ENCODE measurements at regions not wholly inside any gene's neighbourhood (a gene's known extent, or its start where the extent isn't known, plus 50 kb on each side); places are given as distances from the start of the nearest gene placed in this dataset.
"Not testable (repeated sequence)": the region's sequence is repeated elsewhere in the genome, so short reads cannot be mapped to it uniquely, and the experiment has no call there.

DNA sequence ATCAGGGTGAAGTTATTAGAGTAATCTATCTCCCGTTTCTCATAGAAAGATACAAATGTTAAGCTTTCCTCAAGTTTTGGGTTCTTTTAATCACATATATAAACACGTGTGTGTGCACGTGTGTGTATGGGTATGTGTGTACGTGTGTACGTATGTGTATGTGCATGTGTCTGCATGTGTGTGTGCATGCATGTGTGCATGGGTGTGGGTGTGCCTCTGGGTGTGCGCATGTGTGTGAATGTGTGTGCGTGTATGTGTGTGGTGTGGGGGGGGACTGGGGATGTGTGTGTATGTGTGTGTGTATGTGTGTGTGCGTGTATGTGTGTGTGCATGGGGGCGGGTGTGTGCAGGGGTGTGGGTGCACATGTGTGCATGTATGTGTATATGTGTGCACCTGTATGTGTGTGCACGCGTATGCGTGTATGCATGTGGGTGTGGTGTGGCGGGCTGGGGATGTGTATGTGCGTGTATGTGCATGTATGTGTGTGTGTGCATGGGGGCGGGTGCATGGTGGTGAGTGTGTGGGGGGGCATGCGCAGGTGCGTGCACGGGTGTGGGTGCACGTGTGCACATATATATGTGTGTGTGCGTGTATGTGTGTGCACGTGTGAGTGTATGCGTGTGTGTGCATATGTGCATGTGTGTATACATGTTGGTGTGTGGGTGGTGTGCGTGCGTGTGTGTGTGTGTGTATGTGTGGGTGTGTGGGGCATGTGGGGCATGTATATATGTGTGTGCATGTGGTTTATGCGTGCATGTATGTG lies 304.0 kb downstream of the MBD2 start:
- FAIRE-seq: no peak

DNA sequence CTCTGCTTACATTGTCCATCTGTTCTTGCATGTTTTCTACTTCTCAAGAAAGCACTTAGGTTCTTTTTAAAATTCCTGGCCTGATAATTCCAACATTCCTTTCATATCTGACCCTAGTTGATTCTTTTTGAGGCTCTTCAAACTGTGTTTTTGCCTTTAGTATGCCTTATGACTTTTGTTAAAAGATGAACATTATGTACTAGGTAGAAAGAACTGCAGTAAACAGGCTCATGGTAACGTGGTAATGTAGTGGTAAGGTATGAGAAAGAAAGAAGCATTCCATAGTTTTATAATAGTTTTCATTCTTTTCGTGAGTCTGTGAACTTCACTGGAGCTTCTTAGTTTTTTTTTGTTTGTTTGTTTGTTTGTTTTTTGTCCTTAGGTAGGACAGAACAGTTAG lies 306.4 kb downstream of the MBD2 start:
- FAIRE-seq: no peak

DNA sequence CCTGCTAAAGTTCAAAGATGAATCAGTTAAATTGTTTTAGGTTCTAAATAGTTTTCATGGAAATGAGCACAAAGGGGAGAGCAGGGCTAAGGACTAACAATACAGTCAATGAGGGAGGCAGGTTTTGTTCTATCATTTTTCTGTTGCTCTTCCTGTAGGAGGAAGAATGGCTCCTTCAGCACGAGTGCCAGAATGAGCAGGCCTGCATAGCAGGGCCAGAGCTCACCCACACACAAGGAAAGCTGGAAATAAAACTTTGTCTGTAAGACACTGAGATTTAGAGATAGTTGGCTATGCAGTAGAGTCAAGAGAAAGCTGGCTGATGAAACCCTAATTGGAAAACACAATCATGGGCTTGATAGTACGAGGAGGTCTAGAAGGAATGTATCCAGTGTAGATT lies 313.3 kb downstream of the MBD2 start:
- no peak for FAIRE-seq

DNA sequence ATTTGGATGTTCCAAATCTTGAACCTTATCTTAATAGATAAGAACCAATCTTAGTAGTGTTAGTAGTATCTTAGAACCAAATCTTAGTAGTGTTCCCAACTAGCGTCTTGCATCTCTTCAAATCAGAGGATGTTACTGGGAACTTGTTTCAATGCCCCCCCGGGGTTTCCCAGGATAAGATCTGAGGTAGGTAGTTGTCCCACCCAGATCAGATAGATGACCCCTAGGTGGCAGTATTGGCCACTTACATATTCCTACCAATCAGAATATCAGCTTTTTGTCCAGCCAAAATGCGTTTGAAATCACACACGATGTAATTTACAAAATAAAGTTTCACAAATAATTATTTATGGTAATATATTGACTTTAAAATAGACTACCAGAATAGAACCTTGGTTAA lies 314.8 kb downstream of the MBD2 start:
- FAIRE-seq: no peak

DNA sequence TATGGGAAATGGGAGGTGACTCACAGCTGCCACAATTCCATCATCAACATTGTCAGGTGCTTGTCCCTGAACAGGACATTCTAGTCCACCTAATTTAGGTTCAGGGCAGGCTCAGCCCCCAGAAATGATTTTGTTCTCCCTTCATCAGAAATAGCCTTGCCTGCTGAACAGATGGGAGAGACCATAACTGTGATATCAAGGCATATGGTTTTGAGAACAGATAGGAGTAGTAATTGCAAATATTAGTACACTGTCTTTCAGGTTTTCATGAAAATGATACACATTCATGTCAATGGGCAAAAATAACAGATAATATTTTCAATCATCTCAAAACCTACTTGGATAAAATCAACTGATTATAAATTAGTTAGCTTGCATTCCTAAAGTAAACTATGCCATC lies 316.5 kb downstream of the MBD2 start:
- FAIRE-seq: no peak

DNA sequence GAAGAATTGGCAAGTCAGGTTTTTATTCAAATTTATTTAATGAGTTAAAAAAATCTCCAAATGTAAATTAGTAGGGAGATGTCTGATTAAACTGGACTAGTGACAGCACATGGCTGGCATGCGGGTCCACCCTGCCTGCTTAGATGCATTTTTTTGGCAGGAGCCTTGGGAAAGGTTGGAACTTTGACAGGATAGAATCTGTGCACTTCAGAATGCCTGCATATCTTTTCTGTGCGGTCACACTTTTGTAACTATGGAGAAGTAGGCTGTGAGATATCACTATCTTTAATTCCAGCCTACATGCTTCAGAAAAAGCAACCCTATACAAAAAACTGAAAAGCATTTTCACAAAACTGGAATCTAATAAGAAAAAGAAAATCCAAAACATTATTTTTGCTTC lies 317.8 kb downstream of the MBD2 start:
- FAIRE-seq: no peak

DNA sequence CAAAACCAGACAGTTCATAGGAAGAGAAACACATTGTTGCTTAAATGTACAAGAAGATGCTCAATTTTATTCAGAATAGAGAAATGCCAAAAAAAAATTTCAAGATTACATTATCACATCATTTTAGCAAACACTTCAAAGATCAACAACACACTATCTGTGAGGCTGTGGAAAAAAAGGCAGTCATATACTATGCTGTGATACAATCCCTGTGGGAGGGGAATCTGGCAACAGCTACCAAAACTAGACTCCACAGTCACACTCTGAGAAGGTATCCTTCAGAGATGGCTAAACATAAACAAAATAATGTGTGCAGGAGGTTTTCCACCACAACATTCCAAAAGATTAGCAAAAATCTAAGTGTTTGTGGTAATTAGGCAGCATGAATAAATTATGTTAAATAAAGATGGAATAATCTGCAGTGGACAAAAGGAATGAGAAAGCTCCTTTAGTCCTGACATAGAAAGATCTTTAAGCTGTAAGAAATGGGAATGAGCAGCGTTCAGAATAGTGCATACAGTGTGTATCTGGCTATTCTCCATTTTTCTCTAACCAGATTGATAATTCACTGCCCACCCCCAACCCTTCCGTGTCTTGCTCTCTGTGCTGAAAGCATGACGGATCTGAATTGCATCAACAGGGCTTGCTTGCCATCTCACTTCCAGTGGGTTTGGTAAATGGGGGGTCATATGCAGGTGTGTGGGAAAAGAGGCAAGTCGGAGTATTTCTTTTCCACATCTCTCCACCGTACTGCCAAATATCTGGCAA lies 329.6 kb downstream of the MBD2 start:
- no peak for FAIRE-seq

DNA sequence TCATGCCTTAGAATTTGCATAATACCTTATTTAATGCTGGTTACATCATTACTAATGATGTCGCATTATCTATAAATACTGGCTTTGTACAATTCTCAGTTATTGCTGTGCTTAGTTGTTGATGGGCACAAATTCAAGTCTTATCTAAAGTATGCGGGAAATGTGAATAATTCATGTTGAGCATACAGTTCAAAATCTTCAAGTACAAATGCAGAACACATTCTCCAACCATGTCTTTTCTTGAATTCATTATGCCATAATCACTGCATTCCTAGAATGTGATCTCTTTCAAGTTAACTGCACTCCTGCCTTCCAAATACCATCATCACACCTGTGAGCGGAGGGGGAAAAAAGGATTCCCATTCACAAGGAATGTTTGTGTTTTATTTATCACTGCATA lies 337.0 kb downstream of the MBD2 start:
- FAIRE-seq: no peak

DNA sequence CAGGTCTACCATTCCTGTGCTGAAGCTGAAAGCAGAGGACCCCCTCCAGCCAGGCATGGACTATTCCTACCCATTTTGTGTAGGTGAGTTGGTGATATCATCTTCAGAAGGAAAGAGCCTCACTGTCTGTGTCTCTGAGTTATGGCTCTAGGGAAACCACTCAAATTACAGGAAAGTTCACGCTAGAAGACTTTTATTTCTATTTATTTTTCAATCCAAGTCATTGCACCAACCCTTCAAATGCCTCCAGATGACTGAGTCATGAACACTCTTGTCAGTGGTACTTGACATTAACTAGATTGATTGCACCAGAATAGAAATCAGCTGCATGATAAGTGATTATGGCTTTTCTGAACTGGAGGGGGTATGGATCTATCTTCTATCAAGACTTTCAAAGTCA lies 338.4 kb downstream of the MBD2 start:
- FAIRE-seq: no peak

DNA sequence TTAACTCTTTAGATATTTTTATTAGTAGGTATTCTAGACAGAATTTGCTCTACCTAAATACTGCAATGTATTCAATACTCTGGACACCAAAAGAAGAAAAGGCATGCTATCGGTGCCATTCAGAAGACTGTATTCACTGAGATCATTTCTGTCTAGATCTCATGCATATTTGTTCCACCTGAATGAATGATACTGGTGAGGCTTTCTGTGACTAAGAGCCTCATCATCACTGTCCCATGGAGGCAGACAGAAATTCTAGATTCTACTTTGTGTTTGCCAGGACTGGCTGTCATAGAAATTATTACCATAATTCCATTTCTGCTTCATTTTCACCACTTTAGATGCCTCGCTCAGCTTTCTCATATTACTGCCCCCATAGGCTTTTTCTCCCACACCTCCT lies 340.7 kb downstream of the MBD2 start:
- no peak for FAIRE-seq

DNA sequence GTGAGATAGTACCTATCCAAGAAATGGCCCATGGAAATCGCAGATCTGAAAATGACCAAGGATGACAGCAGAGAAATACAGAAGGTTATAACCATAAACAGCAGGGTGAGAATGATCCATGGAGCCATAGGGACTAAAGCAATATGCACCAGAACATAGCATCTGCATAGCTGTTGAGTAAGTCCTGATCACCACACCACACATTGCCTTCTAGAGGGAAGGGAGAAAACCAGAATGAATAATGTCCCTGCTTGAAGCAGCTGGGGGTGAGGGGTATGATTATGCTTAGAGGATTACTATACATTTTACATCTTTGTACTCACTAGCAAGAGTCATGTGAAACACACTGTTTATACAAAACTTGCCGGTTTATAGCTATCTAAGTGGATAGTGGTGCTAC lies 350.4 kb downstream of the MBD2 start:
- no peak for FAIRE-seq

DNA sequence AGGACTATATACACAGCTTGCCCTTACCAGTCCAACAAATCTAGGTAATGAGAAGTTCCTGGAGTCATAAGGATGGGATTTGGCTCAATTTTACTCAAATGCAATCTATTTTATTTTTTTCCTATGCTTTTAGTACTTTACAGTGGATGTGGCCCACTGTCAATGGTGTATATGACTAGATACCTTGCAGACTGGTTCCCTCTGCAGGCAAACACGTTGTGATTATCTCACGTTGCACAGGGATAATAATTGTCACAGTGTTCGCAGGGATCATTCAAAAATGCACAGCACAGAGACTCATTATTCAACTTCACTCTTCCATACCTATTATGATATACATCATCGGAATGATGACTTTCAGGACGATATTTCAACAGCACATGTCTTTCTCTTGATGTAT lies 359.7 kb downstream of the MBD2 start:
- no peak for FAIRE-seq

DNA sequence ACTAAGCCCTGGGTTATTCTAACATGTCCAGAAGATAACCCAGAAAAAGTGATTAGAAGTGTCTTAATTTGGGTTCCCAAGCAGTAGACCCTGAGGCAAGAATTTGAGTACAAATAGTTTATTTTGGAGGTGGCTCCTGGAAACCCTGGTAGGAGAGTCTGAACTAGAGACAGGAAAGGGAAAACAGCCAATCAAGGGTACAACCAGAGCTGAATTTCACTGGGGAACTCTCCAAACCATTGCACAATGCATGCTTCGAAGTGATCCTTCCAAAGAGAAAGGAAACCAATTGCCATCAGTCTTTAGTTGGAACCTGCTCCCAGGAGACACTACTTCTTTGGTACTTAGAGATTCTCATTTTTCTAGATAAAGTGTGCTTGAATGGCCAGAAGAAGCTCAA lies 361.5 kb downstream of the MBD2 start:
- FAIRE-seq: no peak

DNA sequence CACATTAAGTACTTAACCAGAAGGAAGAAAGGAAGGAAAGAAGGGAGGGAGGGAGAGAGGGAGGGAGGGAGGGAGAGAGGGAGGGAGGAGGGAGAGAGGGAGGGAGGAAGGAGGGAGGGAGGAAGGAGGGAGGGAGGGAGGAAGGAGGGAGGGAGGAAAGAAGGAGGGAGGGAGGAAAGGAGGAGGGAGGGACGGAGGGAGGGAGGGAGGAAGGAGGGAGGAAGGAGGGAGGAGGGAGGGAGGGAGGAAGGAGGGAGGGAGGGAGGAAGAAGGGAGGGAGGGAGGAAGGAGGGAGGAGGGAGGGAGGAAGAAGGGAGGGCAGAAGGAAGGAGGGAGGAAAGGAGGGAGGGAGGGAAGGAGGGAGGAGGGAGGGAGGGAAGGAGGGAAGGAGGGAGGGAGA lies 363.3 kb downstream of the MBD2 start:
- FAIRE-seq: no peak

DNA sequence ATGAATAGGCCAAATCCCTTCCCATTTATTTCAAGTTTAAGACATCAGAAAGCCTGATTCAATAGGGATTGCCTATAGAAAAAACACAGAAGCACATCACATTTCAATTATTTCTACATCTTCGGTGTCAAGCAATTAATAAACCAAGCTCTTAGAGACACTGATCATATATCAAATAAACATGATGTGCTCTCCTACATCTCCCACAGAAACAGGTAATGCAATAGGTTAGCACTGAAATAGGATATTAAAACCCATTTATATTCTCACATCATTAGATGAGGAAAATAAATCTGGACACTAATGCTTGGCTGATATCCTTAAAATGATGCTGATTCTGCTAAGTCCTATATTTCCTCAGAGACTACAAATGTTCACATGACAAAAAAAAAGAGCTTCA lies 364.7 kb downstream of the MBD2 start:
- no peak for FAIRE-seq

DNA sequence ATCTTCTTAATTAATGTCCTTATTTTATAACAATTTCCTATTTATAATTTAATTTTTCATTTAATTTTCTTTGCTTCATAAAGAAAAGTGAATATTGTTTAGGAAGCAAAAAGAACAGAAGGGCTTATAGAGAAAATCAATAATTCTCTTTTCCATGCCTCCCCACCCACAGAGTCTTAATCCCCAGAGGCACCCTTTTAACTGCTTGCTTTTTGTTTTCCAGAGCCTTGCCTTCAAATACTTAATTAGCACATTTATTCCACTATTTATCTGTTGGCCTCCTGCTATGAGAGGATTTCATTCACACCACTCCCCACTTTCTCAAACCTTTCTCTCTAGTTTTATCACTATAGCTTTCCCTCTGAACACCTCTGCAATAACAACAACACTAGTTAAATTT lies 373.6 kb downstream of the MBD2 start:
- FAIRE-seq: no peak

DNA sequence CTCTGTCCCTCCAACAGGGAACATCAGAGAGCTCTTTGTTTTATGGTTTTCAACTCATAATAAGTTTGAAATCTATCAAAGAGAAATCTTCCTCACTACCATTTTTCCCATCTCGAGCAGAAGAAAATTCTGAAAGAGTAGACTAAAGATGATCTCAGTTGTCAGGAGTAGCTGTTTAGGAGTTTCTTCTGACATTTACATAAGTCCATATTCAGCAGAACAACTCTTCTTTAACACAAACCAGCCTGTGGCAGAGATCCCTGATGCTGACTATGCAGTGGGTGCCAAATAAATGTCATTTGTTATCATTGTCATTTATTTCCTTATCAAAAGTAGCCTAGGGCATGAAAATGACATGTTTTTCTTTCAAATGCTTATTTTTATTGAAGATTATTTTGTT lies 380.7 kb downstream of the MBD2 start:
- no peak for FAIRE-seq

DNA sequence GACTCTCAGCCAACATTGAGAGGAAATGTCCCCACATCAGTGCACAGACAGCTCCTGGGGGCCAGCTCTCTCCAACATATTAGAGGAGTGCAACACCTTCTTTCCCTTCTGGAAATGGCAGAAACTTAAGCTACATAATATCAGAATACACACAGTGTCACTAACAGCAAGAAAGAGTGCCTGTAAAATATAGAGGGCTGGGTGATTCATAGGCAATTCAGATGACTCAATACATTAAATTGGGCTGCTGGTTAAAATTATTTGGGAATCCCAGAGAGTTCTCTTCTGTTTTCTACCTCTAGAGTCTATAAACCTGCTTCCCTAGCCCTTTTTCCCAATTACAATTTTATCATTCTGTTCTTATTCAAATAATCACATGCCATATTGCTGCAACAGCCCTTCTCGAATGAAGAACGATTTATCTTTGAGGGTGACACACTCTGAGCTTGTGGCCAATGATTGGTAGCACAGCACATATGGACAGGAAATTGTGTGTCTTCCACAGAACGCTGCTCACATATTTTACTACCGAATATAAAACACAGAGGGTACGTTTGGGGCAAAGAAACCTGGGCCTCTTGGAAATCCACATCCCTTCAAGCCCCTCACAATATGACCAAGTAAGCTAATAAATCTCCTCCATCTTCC lies 381.2 kb downstream of the MBD2 start:
- no peak for FAIRE-seq

DNA sequence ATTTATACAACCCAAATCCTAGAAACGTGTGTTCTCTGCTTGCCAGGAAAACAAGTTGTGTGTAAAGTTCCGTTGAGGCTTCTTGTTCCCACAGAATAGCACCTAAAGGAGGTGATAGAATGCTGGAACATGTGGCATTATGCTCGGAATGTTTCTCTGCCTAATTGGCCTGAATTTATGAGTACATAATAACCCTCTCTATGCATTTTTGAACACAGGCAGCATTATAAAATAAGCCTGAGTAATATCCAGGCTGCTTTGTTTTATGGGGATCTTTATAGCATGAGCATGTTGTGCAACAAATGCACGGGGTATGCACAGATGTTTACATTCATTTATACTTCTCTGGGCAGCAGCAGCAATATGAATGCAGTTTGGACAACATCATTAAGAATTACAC lies 385.7 kb downstream of the MBD2 start:
- no peak for FAIRE-seq

DNA sequence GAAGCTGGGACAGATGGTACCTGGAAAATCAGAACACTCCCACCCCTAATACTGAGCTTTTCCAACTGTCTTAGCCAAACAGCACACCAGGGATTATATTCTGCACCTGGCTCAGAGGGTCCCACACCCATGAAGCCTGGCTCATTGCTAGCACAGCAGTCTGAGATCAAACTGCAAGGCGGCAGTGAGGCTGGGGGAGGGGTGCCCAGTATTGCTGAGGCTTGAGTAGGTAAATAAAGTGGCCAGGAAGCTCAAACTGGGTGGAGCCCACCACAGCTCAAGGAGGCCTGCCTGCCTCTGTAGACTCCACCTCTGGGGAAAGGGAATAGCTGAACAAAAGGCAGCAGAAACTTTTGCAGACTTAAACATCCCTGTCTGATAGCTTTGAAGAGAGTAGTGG lies 403.3 kb downstream of the MBD2 start:
- not testable (repeated sequence) for FAIRE-seq

DNA sequence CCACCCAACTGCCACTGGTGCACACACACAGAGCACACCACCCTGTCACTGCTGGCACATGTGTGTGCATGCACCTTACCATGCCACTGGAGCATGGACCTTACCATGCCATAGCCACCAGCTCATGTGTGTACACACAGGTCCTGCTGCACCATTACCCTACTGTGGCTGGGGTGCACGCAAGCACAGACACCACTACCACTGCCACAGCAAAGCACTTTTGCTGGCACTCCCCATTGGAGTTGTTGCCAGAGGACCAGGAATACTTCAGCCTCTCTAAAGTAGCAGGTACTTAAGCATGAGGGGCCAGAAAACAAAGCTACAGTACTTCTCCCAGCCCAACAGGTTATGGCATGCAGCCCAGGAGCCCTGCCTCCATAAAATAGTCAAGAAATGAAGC lies 404.8 kb downstream of the MBD2 start:
- FAIRE-seq: no peak

DNA sequence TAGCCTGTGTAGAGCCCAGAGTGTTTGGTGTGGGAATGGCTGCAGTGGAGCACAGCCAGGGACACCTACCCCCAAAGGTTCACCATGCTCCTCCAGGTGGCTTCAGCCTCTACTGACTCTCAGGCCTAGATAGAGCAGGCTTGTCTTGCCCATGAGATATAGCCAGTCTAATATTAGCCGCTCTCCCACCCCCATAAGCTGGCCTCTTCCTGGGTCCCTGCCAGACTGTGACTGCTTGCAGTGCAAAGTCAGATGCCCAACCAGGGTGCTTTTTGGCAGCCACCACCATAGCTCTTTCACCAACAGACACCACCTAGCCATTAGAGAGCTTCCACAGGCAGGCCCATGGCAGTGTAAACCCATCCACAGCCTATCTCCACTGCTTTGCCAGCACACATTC lies 405.3 kb downstream of the MBD2 start:
- FAIRE-seq: no peak

DNA sequence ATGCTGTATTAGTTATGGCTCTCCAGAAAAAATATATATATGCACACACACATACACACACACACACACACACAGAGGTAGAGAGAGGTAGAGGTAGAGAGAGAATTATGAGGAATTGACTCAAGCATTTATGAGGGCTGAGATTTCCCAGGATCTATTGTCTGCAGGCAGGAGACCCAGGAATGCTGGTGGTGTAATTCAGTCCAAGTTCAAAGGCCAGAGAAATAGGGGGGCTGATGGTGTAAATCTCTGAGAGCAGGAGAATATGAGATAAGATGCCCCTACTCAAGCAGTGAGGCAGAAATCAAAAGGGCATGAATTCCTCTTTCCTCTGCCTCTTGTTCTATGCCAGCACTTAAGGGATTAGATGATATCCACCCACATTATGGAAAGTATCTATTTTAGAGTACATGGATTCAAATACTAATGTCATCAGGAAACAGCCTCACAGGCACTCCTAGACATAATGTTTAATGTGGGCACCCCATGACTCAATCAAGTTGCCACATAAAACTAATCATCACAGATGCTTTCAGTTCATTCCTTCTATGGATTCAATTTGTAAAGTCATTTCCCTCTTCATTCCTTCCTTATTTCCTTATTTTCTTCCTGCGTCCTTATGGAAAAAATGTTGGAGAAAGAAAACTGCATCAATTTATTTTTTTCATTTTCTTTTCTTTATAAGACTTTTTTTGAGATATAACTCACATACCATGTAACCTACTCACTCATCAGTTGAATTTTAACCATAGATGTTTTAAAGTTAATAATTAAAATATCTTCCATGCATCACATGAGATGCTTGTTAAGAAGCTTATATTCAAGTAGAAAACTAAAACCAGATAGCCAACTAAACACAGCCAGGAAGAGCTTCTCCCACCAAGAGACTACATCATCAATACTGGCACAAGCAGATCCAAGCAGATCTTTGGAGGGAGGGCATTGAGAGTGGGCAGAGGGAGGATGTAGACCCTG lies 406.2 kb downstream of the MBD2 start:
- FAIRE-seq: no peak
